WI38 (cell line): ENCODE measurements at regions not wholly inside any gene's neighbourhood (a gene's known extent, or its start where the extent isn't known, plus 50 kb on each side); places are given as distances from the start of the nearest gene placed in this dataset.

Source experiments
- H3K4me3 ChIP-seq: 2 replicates; pipeline ENCODE4 v1.5.1; 2011; ENCODE audit warnings: low read depth, mild to moderate bottlenecking, control low read depth, low read length
- TF ChIP-seq, protein P1 (sequence below): IDR thresholded peaks from 2 replicates; pipeline ENCODE4 v1.5.1; 2012; ENCODE audit warnings: low read depth, mild to moderate bottlenecking, control low read depth, low read length

GRCh38 chr3:27935492-27935891 is 213.4 kb upstream of the EOMES start:
- TF ChIP-seq, protein P1, sequence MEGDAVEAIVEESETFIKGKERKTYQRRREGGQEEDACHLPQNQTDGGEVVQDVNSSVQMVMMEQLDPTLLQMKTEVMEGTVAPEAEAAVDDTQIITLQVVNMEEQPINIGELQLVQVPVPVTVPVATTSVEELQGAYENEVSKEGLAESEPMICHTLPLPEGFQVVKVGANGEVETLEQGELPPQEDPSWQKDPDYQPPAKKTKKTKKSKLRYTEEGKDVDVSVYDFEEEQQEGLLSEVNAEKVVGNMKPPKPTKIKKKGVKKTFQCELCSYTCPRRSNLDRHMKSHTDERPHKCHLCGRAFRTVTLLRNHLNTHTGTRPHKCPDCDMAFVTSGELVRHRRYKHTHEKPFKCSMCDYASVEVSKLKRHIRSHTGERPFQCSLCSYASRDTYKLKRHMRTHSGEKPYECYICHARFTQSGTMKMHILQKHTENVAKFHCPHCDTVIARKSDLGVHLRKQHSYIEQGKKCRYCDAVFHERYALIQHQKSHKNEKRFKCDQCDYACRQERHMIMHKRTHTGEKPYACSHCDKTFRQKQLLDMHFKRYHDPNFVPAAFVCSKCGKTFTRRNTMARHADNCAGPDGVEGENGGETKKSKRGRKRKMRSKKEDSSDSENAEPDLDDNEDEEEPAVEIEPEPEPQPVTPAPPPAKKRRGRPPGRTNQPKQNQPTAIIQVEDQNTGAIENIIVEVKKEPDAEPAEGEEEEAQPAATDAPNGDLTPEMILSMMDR, result no peak
- H3K4me3 ChIP-seq, result no peak overlapping the region

- TF ChIP-seq, protein P1, result no peak
- H3K4me3 ChIP-seq, result no peak overlapping the region
Measured at GRCh38 chr3:27939521-27939920, 217.4 kb upstream of the EOMES start.

GRCh38 chr3:27939940-27940339 is 217.8 kb upstream of the EOMES start:
- TF ChIP-seq, protein P1, result no peak

GRCh38 chr3:27943106-27943505 is 221.0 kb upstream of the EOMES start:
- TF ChIP-seq, protein P1, result 0 out of 2 replicates have a peak, but pooled peaks have one; percentile 3
- no peak overlapping the region for H3K4me3 ChIP-seq

More at GRCh38 chr3:27939940-27940339, 217.8 kb upstream of the EOMES start:
- H3K4me3 ChIP-seq, result no peak overlapping the region

DNA sequence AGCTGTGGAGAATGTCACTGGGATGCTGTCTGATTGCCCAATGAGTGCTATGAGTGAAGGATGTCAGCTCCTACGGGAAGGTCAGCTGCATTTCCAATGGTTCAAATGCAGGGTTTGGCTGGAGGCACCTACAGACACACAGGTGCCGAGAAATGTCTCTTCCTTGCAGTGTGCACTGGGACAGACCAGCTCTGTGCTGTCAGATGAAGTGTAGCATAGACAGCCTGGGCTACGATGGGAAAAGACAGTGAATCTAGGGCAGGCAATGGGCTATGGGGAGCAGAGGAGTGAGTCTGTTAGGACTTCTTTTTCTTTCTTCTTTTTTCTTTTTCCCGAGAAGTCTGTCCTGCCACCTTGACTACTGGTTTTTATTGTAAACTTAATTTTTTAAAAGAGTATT is 223.1 kb upstream of the EOMES start:
- TF ChIP-seq, protein P1, result no peak
- no peak overlapping the region for H3K4me3 ChIP-seq

GRCh38 chr3:27960133-27960532 is 238.0 kb upstream of the EOMES start:
- TF ChIP-seq, protein P1, result no peak
- no peak overlapping the region for H3K4me3 ChIP-seq

DNA sequence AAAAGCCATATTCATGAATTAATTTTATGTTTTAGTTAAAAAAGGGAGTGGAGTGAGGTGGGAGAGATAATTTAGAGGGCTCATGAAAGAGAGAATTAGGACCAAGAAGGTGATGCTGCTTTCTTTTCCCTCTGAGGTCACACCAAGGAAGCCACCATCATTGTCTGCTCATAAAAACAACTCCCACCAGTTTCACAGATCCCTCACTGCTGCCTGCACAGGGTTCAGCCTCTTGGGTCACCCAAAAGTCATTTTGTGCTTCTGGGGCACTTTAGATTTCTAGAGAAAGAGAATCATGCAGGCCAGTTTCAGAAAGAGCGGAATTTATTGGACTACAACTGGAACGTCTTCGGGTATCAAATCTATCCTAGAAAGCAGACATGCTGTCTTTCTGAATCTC is 241.4 kb upstream of the EOMES start:
- H3K4me3 ChIP-seq, result no peak overlapping the region
- TF ChIP-seq, protein P1, result no peak
